Cardiac muscle cell (in vitro differentiated cells and primary cell): ENCODE measurements at regions not wholly inside any gene's neighbourhood (a gene's known extent, or its start where the extent isn't known, plus 50 kb on each side); places are given as distances from the start of the nearest gene placed in this dataset.

ENCODE experiments used
- DNase-seq, 2 donors: peaks; one replicate each; pipeline versions ENCODE4 v3.0.0 to v3.0.0-alpha.2; 2010 to 2017; ENCODE audit warnings: low read depth in 1 of 2, low spot score in 1 of 2
- H3K27ac ChIP-seq: fragments of 200-600 bp; sonication (generic); 2 replicates; pipeline ENCODE4 v1.5.1; 2016
- H3K27me3 ChIP-seq: fragments of 200-600 bp; sonication (generic); 2 replicates; pipeline ENCODE4 v1.6.0; 2016; ENCODE audit warnings: control low read depth
- H3K36me3 ChIP-seq: fragments of 200-600 bp; sonication (generic); 2 replicates; pipeline ENCODE4 v1.5.1; 2016; ENCODE audit warnings: control low read depth
- H3K4me1 ChIP-seq: fragments of 200-600 bp; sonication (generic); 2 replicates; pipeline ENCODE4 v1.8.1; 2017; ENCODE audit warnings: low read depth, mild to moderate bottlenecking, mixed run types
- H3K4me3 ChIP-seq: fragments of 200-600 bp; sonication (generic); 2 replicates; pipeline ENCODE4 v1.5.1; 2016; ENCODE audit warnings: mild to moderate bottlenecking
- H3K9me3 ChIP-seq: fragments of 200-600 bp; sonication (generic); 2 replicates; pipeline ENCODE4 v1.5.1; 2017; ENCODE audit warnings: low read depth, mild to moderate bottlenecking, control low read depth
- CTCF ChIP-seq: IDR thresholded peaks from 2 replicates; pipeline ENCODE4 v1.5.1; 2012; ENCODE audit warnings: low read depth, mild to moderate bottlenecking, low read length

- H3K9me3 ChIP-seq: no peaks in the 10 kb centered on the region
- DNase-seq: no peak
- no peak overlapping the region for H3K4me3 ChIP-seq
- H3K27me3 ChIP-seq: no peaks in the 10 kb centered on the region
- no peaks in the 10 kb centered on the region for H3K4me1 ChIP-seq
- no peak for TF ChIP-seq CTCF
- H3K27ac ChIP-seq: no peak overlapping the region
- H3K36me3 ChIP-seq: no peaks in the 10 kb centered on the region
Measured at GRCh38 chr2:129896226-129897100, 83.0 kb upstream of the RAB6C start.

- no peaks in the 10 kb centered on the region for H3K36me3 ChIP-seq
- no peaks in the 10 kb centered on the region for H3K9me3 ChIP-seq
- H3K27me3 ChIP-seq: no peaks in the 10 kb centered on the region
- TF ChIP-seq CTCF: no peak
- no peak overlapping the region for H3K4me3 ChIP-seq
- H3K4me1 ChIP-seq: peaks cover 5% of the 10 kb centered on the region
- no peak overlapping the region for H3K27ac ChIP-seq
- no peak for DNase-seq
Measured at GRCh38 chr2:129901754-129902415, 77.6 kb upstream of the RAB6C start.

- no peaks in the 10 kb centered on the region for H3K27me3 ChIP-seq
- H3K4me3 ChIP-seq: no peak overlapping the region
- H3K9me3 ChIP-seq: no peaks in the 10 kb centered on the region
- H3K4me1 ChIP-seq: peaks cover 7% of the 10 kb centered on the region
- DNase-seq: no peak
- TF ChIP-seq CTCF: no peak
- H3K27ac ChIP-seq: no peak overlapping the region
- no peaks in the 10 kb centered on the region for H3K36me3 ChIP-seq
Measured at GRCh38 chr2:129902731-129903585, 76.5 kb upstream of the RAB6C start.

- no peak for TF ChIP-seq CTCF
- H3K9me3 ChIP-seq: no peaks in the 10 kb centered on the region
- no peak overlapping the region for H3K27ac ChIP-seq
- H3K27me3 ChIP-seq: no peaks in the 10 kb centered on the region
- no peak for DNase-seq
- peaks cover 7% of the 10 kb centered on the region for H3K4me1 ChIP-seq
- no peaks in the 10 kb centered on the region for H3K36me3 ChIP-seq
- H3K4me3 ChIP-seq: no peak overlapping the region
Measured at GRCh38 chr2:129903586-129904425, 75.7 kb upstream of the RAB6C start.
